Erythroblast (primary cell): ENCODE measurements at regions not wholly inside any gene's neighbourhood (a gene's known extent, or its start where the extent isn't known, plus 50 kb on each side); places are given as distances from the start of the nearest gene placed in this dataset.

ENCODE experiments used
- GATA1 ChIP-seq: IDR thresholded peaks from 2 replicates; pipeline ENCODE4 v1.6.1; 2011; ENCODE audit warnings: low read depth, mild to moderate bottlenecking, control low read depth, low read length, moderate library complexity
- POLR2A ChIP-seq: IDR thresholded peaks from 2 replicates; pipeline ENCODE4 v1.6.1; 2011; ENCODE audit warnings: mild to moderate bottlenecking, low read length

- TF ChIP-seq POLR2A (no peak), GATA1 (no peak)
Observed at GRCh38 chr15:98524838-98525660, 123.3 kb upstream of the IGF1R start.
